Activated CD4-positive, alpha-beta T cell treated with anti-CD3 and anti-CD28 coated beads, Interleukin-2, amount 50 U/mL, for 24 hours (primary cell): ENCODE measurements at regions not wholly inside any gene's neighbourhood (a gene's known extent, or its start where the extent isn't known, plus 50 kb on each side); places are given as distances from the start of the nearest gene placed in this dataset.

ENCODE experiments used
- DNase-seq, 2 donors: peaks; one replicate each; pipeline ENCODE4 v3.0.0-alpha.2; 2020; ENCODE audit warnings: low read depth in 1 of 2, low spot score in 1 of 2

- no peak for DNase-seq
Measured at GRCh38 chr19:30293051-30293785, 79.0 kb upstream of the ZNF536 start.

GRCh38 chr19:30297969-30298368 is 74.2 kb upstream of the ZNF536 start:
- DNase-seq = no peak

- no peak for DNase-seq
Measured at GRCh38 chr19:30303131-30303654, 69.0 kb upstream of the ZNF536 start.

GRCh38 chr19:30304540-30304939 is 67.6 kb upstream of the ZNF536 start:
- DNase-seq = no peak

GRCh38 chr19:30305346-30306060 is 66.7 kb upstream of the ZNF536 start:
- DNase-seq = no peak

- DNase-seq = no peak
Measured at GRCh38 chr19:30307191-30307974, 64.8 kb upstream of the ZNF536 start.

- no peak for DNase-seq
Measured at GRCh38 chr19:30309176-30309575, 63.0 kb upstream of the ZNF536 start.

- no peak for DNase-seq
Measured at GRCh38 chr19:30309905-30310601, 62.1 kb upstream of the ZNF536 start.

- DNase-seq = no peak
Measured at GRCh38 chr19:30310602-30311263, 61.5 kb upstream of the ZNF536 start.

GRCh38 chr19:30311911-30312310 is 60.3 kb upstream of the ZNF536 start:
- DNase-seq = no peak

GRCh38 chr19:30312582-30313352 is 59.4 kb upstream of the ZNF536 start:
- DNase-seq = no peak

- DNase-seq = no peak
Measured at GRCh38 chr19:30313353-30313750, 58.8 kb upstream of the ZNF536 start.

- DNase-seq = no peak
Measured at GRCh38 chr19:30314056-30314804, 58.0 kb upstream of the ZNF536 start.

GRCh38 chr19:30314805-30315155 is 57.4 kb upstream of the ZNF536 start:
- no peak for DNase-seq

- no peak for DNase-seq
Measured at GRCh38 chr19:30315159-30315558, 57.0 kb upstream of the ZNF536 start.

- DNase-seq = no peak
Measured at GRCh38 chr19:30316000-30316491, 56.1 kb upstream of the ZNF536 start.

GRCh38 chr19:30316560-30317106 is 55.6 kb upstream of the ZNF536 start:
- no peak for DNase-seq

GRCh38 chr19:30317403-30317802 is 54.8 kb upstream of the ZNF536 start:
- no peak for DNase-seq

- no peak for DNase-seq
Measured at GRCh38 chr19:30318261-30318660, 53.9 kb upstream of the ZNF536 start.
